ENCODE measurements at regions not wholly inside any gene's neighbourhood (a gene's known extent, or its start where the extent isn't known, plus 50 kb on each side); places are given as distances from the start of the nearest gene placed in this dataset.
"Not testable (repeated sequence)": the region's sequence is repeated elsewhere in the genome, so short reads cannot be mapped to it uniquely, and the experiment has no call there.

DNA sequence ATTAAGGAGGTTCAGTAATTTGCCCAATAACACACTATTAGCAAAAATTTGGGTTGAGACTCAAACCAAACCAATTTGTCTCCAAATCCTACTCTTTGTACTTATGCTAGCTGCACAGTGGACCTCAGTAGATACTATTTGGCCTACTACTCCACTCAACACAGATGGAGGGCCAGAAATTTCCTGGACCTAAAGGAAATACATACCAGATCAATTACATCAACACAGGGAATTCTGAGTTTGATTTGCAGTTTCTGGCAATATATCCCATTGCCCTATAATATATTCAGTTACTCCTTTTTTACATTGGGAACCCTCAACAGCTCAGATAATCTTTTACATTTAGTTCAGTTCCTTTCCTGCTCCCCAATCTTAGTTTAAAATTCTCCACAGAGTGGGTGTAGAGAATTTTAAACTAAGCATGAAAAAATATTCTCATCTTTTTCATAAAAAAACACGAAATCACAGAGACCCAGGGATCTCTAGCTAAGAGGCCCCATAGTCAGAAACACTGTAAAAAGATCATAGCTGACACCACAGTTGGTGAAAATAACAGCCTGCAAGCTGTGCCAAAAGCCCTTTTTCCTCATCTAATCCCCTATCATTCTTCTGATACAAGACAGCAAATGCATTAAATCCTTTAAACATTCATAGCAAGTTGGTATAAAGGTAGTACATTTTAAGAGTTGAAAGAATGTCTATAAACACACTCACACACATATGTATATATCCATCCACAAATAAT is 317.7 kb upstream of the ESRRG start:
- no peak for DNase-seq (ENCODE audit: low spot score)

- no peak for DNase-seq (ENCODE audit: low spot score)
Observed at GRCh38 chr1:217039926-217040325, 316.7 kb upstream of the ESRRG start.

GRCh38 chr1:217039139-217039538 is 315.9 kb upstream of the ESRRG start:
- DNase-seq (ENCODE audit: low spot score): not testable (repeated sequence)

DNA sequence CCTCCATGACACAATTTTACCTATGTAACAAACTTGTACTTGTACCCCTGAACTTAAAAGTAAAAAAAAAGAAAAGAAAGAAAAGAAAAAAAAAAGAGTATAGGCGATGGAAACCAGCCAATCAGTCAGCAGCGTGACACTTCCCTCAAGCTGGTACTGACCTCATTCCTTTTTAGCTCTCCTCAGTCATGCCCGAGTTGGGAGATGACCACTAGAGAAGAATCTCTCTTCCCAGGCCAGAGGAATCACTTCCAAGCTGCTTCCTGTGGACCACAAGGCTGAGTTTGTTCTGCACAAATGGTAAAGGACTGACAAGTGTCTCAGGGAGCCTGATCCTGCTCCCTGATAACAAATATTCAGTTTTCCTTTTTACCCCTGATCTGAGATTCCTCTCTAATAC is 313.5 kb upstream of the ESRRG start:
- no peak for DNase-seq (ENCODE audit: low spot score)

DNA sequence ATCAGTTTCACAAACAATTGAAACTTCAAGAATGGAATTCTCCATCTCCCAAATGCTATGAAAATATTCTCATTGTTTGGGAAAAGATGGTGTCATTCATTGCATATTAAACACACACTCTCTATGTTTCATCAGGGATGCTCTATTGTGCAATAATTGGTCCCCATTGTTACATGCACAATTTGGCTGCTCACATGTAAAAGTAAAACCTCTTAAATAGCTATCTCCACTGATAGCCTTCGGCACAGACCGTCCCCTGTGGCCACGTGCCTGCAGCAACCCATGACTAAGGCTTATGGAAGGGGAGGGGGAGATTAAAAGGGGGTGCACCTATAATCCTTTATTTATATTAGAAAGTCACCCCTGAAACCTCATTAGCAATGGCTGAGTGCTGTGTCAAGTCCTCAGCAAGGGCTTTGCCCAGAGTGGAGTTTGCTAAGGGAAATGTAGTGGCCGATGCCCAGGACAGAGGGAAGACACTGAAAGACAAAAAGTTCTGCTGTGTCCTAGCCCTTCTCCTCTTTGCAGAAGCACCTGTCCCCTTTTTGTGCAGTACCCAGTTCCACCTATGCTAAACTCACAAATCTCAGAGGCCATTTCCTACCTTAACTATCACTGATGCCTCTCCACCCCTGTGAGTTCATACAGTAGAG is 309.6 kb upstream of the ESRRG start:
- DNase-seq (ENCODE audit: low spot score): no peak

GRCh38 chr1:217029281-217030157 is 306.3 kb upstream of the ESRRG start:
- DNase-seq (ENCODE audit: low spot score): no peak

DNA sequence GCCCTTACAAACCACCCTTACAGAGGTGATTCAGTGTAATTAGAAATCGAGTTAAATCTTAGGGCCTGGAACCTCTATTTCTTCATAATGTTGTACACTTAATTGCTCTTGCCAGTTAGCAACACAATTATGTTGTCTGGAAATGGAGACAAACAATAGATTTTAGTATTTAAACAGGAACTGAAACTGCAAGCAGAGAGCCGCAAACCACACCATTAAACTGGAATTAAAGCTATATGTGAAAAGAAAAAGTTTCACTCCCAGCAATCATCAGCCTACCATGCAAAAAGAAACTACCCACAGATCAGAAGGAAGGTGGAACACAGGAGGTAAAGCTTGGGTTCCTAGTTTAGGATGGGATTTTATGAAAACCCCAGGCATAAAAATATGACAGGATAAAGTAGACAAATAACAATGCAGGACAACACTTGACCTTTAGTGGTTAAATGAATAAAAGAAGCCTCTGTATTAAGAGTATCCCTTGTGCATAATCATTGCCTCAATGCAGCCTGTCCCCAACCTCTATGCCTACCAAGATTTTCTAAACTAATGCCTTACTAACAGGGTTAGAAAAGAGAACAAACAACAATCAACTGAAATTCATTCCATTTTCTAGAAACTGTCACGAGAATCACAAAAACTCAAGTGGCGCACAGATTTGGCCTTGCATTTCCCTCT is 304.3 kb upstream of the ESRRG start:
- no peak for DNase-seq (ENCODE audit: low spot score)

GRCh38 chr1:217026531-217026930 is 303.3 kb upstream of the ESRRG start:
- DNase-seq (ENCODE audit: low spot score): no peak

DNA sequence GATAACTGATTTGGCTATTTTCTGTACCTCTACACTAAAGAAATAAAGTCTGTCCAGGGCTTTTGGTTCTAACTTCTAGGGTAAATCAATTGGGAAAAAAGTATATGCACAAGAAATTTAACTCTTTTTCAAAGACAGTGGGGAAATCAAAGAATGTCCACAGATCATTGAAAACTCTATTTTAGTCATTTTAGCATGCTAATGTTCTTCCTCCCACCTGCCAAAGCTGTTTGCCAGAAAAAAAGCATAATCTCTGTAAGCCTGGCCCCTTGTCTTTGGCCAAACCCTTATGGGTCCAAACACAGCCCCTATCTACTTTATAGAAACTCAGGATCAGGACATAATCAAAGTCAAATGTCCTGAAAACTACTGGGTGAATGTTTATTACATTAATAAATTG is 302.2 kb upstream of the ESRRG start:
- no peak for DNase-seq (ENCODE audit: low spot score)

GRCh38 chr1:217024911-217025310 is 301.7 kb upstream of the ESRRG start:
- no peak for DNase-seq (ENCODE audit: low spot score)

DNA sequence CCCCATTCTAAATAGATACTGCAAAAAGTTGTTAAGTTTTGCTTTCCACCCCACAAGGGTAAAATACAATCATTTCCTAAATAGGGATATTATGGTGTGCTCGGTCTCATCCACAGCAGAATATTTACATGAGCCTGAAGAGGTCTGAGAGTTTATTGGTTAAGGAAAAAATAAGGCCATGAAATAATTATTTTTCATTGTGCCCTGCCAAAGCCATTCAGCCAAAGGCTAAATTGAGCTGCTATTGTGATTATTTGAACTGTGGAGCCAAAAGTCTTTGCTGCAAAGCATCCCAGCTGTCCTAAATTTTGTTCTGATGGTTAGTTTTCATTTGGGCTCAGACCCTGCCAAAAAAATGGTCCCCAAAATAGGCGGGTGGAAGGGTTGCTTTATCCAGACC is 298.7 kb upstream of the ESRRG start:
- peak; percentile 12 for DNase-seq (ENCODE audit: low spot score)

DNA sequence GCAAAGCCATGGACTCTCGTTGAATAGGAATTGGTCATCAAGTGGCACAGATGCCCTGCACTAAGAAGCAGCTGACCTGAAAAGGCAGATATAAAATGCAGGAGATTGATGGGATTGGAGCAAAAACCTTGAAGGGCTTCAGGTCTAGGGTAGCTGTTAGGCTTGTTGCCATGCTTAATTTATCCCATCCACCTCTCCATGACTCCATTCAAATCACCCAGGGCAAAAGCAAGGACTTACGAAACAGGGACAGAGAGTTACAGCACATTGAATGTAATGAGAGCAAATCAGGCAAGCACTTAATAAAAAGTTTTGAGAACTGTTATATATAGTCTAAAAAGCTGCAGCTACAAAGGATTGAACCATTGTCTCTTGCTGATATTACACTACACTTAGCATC is 298.2 kb upstream of the ESRRG start:
- DNase-seq (ENCODE audit: low spot score): no peak

GRCh38 chr1:217019475-217019874 is 296.2 kb upstream of the ESRRG start:
- DNase-seq (ENCODE audit: low spot score): no peak

GRCh38 chr1:217018648-217019047 is 295.4 kb upstream of the ESRRG start:
- no peak for DNase-seq (ENCODE audit: low spot score)

- no peak for DNase-seq (ENCODE audit: low spot score)
Observed at GRCh38 chr1:217017165-217017564, 293.9 kb upstream of the ESRRG start.

GRCh38 chr1:217014066-217014465 is 290.8 kb upstream of the ESRRG start:
- no peak for DNase-seq (ENCODE audit: low spot score)

- no peak for DNase-seq (ENCODE audit: low spot score)
Observed at GRCh38 chr1:217012659-217013058, 289.4 kb upstream of the ESRRG start.

DNA sequence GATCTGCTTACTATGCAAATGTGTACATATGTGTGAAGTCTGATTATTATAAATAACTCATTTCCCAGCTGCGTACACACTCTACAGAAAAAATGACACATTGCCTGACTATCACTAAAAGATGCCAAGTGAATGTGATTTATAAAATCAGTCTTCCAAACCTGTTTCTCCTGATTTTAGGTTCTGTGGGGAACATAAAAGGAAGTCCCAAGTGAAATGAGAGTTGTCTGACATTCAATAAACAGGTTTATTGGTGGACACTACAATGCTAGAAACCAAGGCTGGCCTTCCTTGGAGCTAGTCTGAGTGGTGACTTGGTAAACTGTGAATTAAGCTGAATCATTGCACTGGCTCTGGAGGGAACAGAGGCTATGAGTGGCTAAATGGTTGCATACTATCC is 287.9 kb upstream of the ESRRG start:
- no peak for DNase-seq (ENCODE audit: low spot score)

DNA sequence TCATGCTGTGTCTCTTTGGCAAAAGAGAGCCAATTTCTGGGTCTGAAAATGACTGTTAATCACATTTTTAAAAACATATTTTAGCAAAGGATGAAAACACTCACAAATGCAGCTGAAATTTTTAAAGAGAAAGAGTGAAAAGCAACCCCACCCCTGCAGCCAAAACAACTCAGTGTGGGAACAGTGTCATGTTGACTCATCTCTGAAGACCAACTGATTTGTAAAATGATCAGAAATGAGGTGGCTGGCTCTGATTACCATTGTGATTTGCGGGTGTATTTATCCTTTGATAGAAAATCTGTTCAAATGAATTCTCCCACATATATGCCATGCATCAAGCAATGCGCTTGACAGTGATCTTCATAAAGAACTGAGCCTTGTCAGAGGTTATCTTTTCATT is 287.0 kb upstream of the ESRRG start:
- DNase-seq (ENCODE audit: low spot score): no peak

GRCh38 chr1:217009376-217009775 is 286.1 kb upstream of the ESRRG start:
- no peak for DNase-seq (ENCODE audit: low spot score)

DNA sequence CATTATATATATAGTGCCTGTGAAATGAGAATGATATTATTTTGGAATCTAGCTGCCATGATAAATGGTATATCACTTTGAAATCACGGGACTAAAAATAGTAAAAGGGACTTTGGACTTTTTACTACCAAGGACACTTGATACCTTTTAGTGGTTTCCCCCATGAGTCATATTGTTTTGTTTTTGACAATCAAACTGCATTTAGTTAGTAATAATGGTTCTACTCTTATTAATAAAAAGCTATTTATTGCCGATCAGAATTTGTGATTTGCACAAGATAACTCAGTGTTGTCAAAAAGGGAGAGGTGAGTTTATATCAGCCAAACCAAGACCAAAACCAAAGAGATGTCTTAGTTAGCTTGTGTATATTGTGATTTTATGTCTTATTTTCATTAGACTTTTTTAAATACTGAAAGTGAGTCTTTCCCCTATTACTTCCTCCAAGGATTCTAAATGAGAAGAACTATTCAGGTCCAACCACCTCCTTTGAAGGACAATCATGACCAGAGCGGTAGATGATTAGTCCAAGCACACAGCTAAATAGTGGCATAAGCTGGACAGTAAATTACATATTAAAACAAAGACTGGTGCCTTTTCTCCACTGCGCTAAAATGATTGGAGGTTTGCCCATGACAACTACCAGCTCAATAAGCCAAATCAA is 281.7 kb upstream of the ESRRG start:
- DNase-seq (ENCODE audit: low spot score): no peak

DNA sequence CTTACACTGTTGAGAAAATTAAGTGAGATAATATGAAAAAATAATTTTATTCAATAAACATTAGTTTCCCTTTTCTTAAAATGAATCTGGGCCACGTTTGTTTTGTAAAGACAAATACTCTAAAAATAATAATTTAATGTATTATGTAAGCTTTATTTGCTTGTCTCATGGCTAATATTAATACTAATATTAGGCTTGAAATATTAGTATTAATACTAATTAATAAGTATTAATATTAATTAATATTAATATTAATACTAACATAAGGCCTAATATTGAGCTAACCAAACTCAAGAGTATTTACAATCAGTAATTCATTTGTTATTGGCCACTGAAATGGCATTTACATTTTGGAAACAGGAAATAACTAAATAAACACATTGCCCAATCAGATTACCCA is 280.1 kb upstream of the ESRRG start:
- no peak for DNase-seq (ENCODE audit: low spot score)
